Stimulated activated CD8-positive, alpha-beta memory T cell treated with anti-CD3 and anti-CD28 coated beads, Interleukin-15, amount 100 ng/mL, for 48 hours (primary cell): ENCODE measurements at regions not wholly inside any gene's neighbourhood (a gene's known extent, or its start where the extent isn't known, plus 50 kb on each side); places are given as distances from the start of the nearest gene placed in this dataset.

Experiments
- DNase-seq, 2 donors: peaks; one replicate each; pipeline ENCODE4 v3.0.0-alpha.2; 2020; ENCODE audit warnings: low read depth in 2 of 2

DNA sequence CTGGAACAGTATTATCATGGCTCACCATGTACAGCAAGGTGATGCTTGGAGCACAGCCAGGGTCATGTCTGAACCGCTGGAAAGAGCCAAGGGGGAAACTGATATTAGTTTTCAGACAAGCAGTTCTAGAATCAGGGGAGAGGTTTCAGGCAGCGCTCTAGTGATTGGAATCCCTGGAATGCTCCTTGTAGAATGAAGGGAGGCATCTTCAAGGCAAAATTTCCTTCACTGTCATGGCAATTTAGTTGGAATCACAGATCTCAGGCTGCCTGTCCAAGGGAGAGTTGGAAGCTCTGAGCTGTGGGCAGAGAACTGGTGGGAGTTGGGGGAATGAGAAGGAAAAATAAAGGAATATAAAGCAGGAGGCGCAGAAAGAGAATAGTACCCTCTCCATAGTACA lies 737.1 kb downstream of the PTPRU start:
- no peak for DNase-seq

DNA sequence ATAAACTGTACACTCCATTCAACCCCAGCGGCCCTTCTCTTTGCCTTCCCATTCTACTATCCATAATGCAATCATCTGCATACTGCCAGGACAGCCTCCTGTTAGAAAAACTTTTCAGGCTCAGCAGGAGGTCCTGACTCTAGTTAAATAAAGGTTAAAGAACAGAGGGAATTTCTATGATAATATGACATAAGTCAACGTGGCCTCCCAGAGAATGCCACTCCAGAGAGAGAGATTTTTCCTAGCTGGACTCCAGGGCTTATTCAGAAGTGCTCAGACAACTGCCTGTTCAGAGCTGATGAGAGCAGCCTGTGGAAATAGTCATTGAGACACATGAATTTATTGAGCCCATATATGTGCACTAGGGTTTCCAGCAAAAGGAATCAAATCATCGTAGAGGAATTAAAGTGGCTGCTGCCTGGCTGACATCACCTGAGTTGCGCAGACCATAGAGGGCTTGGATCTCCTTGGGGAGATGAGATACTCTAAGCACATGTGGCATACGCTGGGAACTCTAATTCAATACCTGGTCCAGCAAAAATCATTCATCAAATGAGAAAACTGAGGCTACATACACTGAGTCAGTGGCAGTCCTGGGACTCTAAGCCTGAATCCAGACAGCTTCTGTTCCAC lies 736.2 kb downstream of the PTPRU start:
- DNase-seq: no peak

DNA sequence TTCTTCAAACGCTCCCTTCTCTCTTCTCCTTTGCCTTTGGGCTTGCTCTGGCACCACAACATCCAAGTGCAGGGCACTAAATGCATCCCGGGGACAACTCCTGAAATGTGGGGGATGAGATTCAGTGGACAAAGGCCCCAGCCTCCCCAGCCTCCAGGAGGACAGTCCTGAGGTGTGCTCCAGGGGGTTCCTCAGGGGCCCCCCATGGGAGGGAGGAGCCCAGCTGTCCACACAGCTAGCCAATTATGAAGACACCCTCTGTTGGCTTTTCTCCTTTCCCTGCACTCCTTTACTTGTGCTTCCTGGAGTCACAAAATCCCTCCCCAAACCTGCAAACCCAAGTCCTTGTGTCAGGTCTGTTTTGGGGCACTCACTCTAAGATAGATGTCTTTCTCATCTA lies 735.4 kb downstream of the PTPRU start:
- no peak for DNase-seq

DNA sequence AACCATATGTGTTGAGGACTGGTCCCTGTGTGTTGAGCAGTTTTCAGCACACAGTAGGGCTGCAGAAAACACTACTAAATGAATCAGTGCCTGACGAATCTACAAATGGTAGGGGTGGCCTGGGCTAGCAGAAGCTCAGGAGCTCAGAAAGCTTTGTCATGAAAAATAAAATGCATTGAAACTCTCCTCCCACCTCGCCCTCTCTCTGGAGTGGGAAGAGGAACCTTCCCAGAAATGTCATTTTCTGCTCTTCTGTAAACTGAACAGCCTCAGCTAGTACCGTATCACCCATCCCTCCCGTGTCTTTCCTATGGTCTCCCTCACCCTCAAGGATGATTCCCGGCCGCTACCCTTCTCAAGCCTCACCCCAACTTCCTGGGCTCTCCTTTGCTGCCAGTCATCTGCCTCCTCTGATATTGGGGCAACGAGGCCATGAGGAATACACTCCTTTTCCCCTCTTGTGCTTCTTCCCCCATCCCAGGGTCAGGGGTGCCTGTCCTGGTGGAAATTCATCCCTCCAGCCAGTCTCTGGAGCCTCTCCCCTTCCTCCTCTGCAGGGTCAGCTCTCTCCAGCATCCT lies 734.5 kb downstream of the PTPRU start:
- DNase-seq: no peak

DNA sequence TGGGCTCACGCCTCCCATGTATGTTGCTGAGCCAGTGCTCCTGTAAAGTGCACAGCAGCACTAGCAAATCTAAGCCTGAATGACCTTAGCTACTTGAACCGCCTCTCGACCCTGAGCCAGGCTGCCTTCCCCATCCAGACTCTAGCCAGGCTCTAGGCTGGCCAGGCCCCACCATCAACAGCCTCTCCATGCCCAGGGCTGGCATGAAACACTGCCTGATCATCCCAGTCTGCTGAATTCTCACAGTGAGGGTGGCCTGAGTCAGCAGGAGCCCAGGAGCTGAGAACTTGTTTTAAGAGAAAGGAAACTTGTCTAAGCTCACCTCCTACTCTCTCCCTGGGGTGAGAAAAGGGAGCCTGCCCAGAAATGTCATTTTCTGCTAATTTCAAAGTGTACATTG lies 733.3 kb downstream of the PTPRU start:
- no peak for DNase-seq

DNA sequence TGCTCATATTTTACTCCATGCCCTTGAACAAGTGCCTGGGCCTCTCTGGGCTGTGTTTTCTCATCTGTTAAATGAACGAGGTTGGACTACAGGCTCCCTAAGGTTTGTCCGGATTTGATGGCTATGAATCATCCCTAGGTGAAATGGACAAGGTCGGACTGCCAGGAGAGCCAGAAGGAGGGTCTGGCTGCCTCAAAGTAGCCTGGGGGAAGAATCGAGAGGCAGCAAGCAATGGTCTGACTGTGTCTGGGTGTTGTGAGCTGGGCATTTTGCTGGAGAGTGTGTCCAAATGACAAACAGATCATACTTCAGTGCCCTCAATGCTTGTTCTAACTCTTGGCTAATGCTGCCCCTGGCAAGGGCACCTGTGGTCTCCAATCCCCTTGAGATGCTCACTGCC lies 730.9 kb downstream of the PTPRU start:
- DNase-seq: no peak

DNA sequence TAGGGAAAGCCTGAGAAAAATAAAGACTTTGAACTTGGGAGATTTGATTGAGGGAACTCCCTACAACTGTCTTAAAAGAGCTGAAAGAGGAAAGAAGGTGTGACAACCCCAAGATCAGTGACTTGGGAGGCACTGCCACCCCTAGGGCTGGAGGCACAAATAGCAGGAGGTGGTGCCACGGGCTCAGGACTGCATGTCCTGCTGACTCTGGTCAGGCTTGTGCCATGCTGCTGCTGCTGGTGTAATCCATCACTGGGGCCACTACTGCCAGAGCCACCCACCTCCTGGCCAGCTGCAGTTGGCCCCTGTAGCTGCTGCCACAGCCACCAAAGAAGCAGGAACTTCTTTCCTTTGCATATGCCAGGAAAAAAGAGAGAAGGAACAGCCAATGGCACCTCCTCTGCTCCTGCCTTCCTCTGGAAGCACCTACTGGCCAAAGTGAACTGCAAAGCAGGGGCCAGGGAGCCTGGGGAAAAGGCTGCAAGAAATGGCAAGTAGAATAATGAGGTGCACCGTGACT lies 730.3 kb downstream of the PTPRU start:
- DNase-seq: no peak

DNA sequence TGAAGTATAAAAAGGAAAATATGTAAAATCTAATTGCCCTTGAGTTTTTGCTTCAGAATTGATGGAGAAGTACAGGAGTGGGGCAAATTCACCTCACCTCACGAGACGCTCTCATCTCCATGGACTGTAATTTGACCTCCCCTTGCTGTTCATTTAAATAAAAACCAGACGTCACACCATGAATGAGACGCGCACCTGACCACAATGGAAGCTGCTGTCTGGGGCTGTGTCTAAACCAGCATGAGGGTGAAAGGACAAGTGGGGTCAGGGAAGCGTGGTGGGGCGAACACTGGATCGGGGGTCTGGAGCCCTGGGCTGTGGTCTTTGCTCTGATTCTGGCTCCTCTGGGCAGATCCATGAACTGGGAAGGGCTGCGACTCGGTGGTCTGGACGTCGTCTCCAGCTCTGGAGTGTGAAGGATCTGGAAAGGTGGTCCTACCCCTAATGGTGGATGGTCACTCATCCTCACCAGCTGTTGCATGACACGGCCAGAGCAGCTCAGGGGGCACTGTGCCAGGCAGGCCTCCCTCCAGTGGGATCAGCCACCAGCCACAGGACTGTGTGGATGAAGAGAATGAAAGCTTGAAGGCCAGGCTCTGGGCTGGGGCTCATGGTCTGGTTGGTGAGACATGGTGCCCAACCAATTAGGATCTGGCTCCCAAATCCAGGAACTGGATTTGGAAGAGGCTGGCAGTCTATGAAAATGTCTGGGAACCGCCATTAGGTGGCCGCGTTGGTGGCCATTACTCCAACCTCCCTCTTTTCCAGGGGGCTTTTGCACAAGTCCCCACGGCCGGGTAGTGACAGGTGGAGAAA lies 728.6 kb downstream of the PTPRU start:
- no peak for DNase-seq

DNA sequence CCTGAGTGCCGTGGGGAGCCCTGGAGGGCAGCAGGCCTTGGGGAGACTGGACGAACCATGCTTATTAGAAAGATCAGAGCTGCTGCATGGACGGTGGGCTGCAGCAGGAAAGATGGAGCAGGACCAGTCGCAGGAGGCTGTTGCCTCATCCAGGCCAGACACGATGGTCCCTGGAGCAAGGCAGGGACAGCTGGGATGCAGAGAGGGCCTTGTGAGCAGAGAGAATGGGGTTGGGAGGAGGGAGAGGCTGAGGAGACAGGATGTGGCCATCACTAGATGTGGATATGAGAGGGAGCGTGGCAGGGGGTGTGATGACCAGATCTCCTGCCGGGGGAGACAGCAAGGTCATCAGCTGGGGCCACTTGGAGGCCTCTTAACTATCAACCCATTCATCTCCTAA lies 727.6 kb downstream of the PTPRU start:
- no peak for DNase-seq

DNA sequence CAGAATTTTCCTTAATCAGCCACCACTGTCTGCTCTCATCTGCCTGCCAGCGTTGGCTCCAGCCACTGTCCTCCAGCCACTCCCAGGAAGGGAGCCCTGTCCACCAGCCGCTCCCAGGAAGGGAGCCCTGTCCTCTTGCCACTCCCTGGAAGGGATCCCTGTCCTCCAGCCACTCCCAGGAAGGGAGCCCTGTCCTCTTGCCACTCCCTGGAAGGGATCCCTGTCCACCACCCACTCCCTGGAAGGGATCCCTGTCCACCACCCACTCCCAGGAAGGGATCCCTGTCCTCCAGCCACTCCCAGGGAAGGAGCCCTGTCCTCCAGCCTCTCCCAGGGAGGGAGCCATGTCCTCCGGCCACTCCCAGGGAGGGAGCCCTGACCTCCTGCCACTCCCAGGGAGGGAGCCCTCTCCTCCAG lies 726.5 kb downstream of the PTPRU start:
- no peak for DNase-seq

DNA sequence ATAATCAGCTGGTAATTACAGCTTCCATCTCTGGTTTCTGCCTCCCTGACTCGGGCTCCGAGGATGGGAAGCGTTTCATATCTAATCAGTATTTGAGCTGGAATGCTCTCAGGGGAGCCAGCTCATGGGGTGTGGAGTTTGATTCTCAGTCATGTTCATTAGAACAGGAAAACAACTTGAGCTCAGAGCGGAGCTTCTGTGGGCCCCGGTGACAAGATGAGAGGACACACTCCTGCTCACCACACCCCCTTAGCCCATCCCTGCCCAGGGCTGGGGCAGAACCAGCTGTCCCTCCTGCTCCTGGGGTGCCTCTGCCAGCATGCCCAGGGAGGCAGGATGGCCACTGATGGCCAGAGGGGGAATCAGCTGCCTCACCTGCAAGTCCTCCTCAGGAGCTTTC lies 726.0 kb downstream of the PTPRU start:
- no peak for DNase-seq

DNA sequence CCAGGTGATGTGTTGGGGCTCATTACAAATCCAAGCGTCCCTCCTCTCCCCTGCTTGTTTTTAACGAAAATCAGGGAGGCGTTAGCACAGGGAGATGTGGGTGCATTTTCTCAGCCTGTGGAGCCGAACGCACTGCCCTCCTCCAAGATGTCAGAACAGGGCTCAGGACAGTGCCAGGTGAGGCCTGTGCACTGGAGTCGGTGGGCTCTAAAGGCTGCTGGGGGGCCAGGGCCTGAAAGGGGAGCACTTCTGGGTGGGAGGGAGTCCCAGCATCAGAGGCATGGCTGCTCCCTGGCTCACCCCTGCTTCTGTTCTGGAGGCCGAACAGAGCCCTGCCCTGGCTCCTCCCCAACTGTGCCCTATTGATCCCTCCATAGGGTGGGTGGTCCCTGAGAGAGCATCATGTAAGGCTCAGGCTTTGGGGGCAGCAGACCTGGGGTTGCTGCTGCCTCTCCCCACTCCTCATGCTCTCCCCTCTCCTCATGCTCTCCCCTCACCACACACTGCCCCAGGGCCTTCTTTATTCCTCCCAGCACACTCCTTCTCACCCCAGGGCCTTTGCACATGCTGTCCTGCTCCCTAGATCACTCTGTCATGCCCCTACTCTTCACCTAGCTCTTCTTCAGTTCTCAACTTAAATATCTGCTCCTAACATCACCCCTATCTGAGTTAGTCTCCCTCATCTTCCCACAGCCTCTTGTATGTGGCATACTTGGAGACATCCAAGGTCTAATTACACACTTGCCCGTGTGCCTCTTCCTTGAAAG lies 725.2 kb downstream of the PTPRU start:
- DNase-seq: no peak

DNA sequence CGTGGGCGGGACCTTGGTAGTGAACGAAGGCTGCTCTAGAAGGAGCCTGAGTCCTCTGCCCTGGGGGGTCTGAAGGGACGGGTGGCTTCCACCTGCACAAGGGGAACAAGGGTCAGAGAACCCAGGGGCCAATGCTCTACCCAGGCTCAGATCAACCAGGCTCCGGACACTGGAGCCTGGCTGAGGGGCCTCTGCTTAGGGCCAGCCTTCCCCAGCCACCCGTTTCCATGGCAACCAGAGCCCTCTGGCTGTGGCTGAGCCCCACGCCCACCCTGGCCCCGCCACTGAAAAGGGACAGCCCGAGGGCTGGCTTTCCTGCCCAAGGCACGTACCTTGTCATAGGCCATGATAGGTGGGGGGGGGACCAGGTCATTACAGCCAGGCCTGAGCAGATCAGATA lies 724.6 kb downstream of the PTPRU start:
- DNase-seq: no peak

DNA sequence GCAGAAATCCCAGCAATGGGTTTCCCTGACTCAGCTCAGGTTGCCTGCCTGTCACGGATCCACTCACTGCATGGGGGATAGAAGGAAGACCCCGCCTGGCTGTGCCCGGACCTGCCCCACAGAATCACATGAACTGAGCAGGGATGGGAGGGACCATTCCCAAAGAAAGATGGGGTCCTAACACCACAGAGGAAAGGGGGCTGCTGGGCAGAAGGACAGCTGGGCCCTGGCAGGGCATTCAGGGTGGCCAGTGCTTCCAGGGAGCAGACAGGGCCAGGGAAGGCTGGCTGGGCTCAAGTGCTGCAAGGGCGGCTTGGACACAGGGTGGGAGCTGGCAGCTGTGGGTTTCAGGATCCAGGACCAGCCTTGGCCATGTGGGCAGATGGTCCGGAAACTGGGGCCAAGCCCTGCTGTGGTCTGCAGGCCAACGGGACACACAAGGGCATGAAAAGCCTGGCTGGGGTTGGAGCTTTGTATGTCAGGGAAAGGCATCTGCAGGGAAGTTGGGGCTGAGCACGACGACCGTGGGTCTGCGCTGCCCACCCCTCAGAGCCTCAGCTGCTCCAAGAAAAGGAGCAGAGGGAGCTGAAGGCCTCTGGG lies 723.9 kb downstream of the PTPRU start:
- no peak for DNase-seq

DNA sequence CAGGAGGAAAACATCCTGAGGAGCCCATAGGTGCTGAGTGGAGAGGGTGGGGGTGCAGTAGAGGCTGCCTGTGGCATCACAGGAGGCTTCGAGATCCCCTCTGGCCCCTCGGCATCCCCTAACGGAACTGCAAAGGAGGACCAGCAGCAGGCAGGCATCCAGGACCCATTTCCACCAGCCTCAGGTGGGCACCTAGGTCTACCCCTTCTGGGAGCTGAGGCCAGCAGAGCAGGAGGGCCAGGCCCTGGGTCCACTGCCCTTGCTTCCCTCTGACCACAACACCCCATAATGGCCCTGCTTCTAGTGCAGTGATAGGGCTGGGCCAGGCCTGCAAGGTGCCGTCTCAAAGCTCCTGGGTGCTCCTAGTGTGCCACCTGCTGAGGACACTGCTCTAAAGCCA lies 723.0 kb downstream of the PTPRU start:
- no peak for DNase-seq

DNA sequence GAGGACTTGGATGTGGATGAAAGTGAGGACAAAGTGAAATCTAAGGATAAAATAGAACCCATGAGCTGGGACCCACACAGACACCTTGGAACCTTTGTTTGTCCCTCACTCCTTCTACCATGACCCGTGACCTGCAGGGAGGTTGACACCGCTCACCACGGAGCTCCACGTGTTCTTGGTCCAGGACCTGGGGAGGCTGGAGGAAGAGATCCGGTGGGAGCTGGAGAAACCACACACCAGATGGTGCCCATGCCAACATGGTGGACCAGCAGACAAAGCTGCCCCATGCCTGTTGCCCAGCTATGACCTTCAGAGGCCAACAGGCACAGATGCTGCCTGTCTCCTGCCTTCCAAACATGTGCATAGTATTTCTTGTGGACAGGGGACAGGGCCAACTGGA lies 721.9 kb downstream of the PTPRU start:
- no peak for DNase-seq

DNA sequence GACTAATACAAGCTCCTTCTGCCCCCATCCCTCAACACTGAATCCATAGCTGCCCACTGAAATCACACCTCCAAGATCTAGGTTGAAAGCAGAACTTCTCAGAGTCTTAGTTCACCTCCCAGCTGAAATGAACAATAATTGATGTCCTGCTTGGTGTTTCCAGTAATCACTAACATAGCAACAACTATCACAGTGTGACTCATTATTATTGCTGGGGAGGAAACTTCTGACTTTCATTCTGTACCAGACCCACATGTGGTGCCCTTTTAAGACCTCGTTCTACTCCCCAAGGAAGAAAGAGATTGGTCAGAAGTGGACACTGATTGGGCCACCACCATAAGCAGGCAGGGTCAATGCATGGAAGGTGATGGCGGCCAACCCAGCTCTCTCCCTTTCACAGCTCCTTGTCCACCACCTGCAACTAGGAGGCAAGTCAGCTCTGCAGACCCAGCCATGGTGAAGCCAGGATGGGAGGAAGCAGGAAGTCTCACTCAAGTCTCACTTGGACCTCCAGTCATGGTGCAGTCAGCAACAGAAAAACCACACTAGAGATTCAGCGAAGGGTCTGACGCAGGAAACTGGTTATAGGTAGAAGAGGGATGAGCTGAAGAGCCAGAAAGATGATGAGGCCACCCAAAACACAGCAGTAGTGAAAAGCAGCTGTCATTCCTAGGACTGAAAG lies 720.2 kb downstream of the PTPRU start:
- no peak for DNase-seq

DNA sequence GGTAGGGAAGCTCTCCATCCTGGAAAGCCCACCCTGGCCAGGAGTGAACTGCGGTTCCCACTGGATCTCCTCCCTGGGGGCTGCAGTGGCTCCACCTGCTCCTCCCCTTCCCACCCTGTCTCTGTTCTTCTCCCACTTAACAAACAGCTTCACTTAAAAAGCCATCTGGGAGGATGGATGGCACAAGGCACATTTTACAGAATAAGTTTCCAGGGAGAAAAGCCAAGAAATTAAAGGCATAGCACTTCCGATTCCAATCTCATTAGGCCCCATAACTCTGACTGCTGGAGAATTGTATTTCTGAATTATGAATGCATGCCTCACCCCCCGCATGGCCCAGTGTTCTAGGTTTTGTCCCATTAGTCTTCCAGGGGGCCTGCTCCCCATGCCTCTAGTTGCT lies 718.3 kb downstream of the PTPRU start:
- no peak for DNase-seq

DNA sequence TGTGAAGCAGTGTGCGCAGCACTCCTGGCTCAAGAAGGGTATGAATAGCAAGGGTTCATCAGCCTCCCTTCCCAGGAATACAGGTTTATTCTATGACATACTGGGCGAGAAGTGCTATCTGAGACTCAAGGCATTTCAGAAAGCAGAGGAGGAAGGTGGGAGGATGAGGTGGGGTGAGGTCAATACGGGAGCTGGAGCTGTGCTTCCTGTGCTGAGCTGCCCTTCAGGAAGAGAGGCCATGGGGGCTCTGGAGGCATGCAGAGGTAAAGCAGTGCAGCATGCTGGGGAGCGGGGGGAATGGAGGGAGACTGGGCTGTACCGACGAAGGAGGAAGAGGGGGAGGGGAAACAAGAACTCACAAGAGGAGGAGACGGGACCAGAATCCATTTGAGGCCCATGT lies 717.6 kb downstream of the PTPRU start:
- DNase-seq: no peak

DNA sequence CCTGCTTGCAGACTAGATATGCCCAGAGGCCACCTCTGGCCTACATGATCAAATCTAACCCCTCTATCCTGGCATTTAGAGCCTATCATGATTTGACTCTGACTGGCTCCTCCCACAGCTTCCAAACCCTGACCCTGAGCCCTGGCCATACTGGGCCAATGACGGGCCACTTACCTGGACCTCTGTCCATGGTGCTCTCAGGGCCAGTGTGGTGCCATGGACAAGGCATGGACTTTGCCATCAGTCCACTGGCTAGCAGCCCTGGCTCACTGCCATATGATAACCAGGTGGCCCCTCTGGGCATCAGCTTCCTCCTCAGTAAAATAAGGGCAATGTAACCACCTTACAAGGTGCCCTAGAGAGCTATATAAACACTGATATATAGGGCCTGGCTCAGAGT lies 713.4 kb downstream of the PTPRU start:
- DNase-seq: no peak

DNA sequence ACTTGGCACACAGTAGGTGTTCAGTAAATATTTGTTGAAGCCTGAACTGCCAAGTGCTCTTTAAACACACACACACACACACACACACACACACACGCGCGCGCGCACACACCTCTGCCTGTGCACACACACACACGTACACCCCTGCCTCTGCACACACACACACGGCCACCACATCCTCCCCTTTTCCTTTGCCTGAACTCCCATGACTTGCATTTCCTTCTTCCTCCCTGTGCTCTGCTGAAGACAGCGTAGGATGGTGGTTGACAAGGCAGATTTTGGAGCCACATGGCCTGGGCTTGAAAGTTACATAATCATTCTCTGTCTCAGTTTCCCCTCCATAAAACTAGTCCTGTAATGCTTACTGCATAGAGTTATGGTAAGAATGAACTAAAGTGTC lies 712.3 kb downstream of the PTPRU start:
- no peak for DNase-seq
